Nephron progenitor cell (in vitro differentiated cells): ENCODE measurements at regions not wholly inside any gene's neighbourhood (a gene's known extent, or its start where the extent isn't known, plus 50 kb on each side); places are given as distances from the start of the nearest gene placed in this dataset.

ENCODE experiments used
- DNase-seq: peaks from one replicate; pipeline ENCODE4 v3.0.0; 2021
- H3K27ac Mint-ChIP-seq: 2 replicates; pipeline ENCODE4 v1.8.0; 2021; ENCODE audit warnings: mild to moderate bottlenecking, moderate library complexity, mixed read lengths
- H3K27me3 Mint-ChIP-seq: 2 replicates; pipeline ENCODE4 v1.8.0; 2021; ENCODE audit warnings: mild to moderate bottlenecking, low read depth, mixed read lengths; ENCODE audit not compliant: poor library complexity
- H3K36me3 Mint-ChIP-seq: 2 replicates; pipeline ENCODE4 v1.8.0; 2021; ENCODE audit warnings: low read depth, mixed read lengths
- H3K4me1 Mint-ChIP-seq: 2 replicates; pipeline ENCODE4 v1.8.0; 2021; ENCODE audit warnings: mixed read lengths
- H3K4me3 Mint-ChIP-seq: 2 replicates; pipeline ENCODE4 v1.8.0; 2021; ENCODE audit warnings: mild to moderate bottlenecking, moderate library complexity, mixed read lengths
- H3K9me3 Mint-ChIP-seq: 2 replicates; pipeline ENCODE4 v1.8.0; 2021; ENCODE audit warnings: mild to moderate bottlenecking, moderate library complexity, mixed read lengths
- CTCF ChIP-seq: fragments of 200-600 bp; sonication (generic); IDR thresholded peaks from 2 replicates; pipeline ENCODE4 v1.5.0; 2021; ENCODE audit warnings: antibody characterized with exemption

DNA sequence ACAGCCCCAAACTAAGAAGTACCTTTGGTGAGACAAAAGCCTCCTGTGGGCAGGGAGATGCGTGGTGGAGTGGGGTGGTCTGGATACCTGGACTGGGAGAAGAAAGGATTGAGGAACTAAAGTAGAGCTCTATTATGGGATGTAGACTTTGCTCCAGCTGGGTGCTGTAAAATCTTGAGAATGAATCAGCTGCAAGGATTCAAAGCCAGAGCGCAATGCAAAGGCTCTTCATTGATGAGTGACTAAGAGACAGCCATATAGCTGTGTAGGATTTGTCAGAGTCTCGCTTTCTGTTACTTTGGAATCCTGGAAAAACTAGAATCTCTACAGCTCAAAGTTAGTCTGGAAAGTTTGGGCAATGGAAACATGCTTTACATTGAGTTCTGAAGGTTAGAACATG, 159.9 kb downstream of the TAF11L14 start:
- Mint-ChIP-seq H3K27me3 (no peaks in the 10 kb centered on the region), H3K4me3 (no peak overlapping the region), H3K27ac (no peak overlapping the region), H3K36me3 (no peaks in the 10 kb centered on the region), H3K9me3 (no peaks in the 10 kb centered on the region), H3K4me1 (peaks cover 2% of the 10 kb centered on the region)
- TF ChIP-seq CTCF = no peak
- DNase-seq = no peak

GRCh38 chr5:17794815-17795214, 160.6 kb downstream of the TAF11L14 start:
- no peak for TF ChIP-seq CTCF
- Mint-ChIP-seq H3K9me3 (no peaks in the 10 kb centered on the region), H3K4me1 (peaks cover 6% of the 10 kb centered on the region), H3K27me3 (no peaks in the 10 kb centered on the region), H3K4me3 (no peak overlapping the region), H3K36me3 (no peaks in the 10 kb centered on the region), H3K27ac (no peak overlapping the region)
- no peak for DNase-seq

DNA sequence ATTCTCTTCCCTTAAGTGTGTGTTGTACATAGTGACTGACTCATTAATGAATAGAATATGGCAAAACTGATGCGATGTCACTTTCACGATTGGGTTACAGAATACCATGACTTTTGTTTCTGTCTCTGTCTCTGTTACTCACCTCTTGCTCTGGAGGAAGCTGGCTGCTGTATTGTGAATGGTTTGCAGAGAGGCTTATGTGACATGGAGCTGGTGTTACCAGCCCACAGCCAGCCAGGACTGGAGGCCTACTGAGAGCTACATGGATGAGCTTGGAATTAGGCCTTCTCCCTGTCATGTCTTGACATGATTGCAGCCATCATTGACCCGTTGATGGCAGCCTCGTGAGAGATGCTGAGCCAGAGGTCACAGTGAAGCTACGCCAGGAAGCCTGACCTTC, 161.9 kb downstream of the TAF11L14 start:
- Mint-ChIP-seq H3K4me3 (no peak overlapping the region), H3K27ac (no peak overlapping the region), H3K36me3 (no peaks in the 10 kb centered on the region), H3K4me1 (peaks cover 11% of the 10 kb centered on the region), H3K27me3 (no peaks in the 10 kb centered on the region), H3K9me3 (no peaks in the 10 kb centered on the region)
- TF ChIP-seq CTCF = no peak
- no peak for DNase-seq

GRCh38 chr5:17796757-17797396, 162.6 kb downstream of the TAF11L14 start:
- Mint-ChIP-seq H3K27ac (no peak overlapping the region), H3K36me3 (no peaks in the 10 kb centered on the region), H3K27me3 (no peaks in the 10 kb centered on the region), H3K4me1 (peaks cover 13% of the 10 kb centered on the region), H3K9me3 (no peaks in the 10 kb centered on the region), H3K4me3 (no peak overlapping the region)
- no peak for TF ChIP-seq CTCF
- no peak for DNase-seq

GRCh38 chr5:17799521-17799920, 165.3 kb downstream of the TAF11L14 start:
- no peaks in the 10 kb centered on the region for H3K27me3 Mint-ChIP-seq
- no peak for TF ChIP-seq CTCF
- no peak overlapping the region for H3K4me3 Mint-ChIP-seq
- no peak overlapping the region for H3K27ac Mint-ChIP-seq
- no peaks in the 10 kb centered on the region for H3K9me3 Mint-ChIP-seq
- peaks cover 27% of the 10 kb centered on the region for H3K4me1 Mint-ChIP-seq
- no peaks in the 10 kb centered on the region for H3K36me3 Mint-ChIP-seq
- no peak for DNase-seq

DNA sequence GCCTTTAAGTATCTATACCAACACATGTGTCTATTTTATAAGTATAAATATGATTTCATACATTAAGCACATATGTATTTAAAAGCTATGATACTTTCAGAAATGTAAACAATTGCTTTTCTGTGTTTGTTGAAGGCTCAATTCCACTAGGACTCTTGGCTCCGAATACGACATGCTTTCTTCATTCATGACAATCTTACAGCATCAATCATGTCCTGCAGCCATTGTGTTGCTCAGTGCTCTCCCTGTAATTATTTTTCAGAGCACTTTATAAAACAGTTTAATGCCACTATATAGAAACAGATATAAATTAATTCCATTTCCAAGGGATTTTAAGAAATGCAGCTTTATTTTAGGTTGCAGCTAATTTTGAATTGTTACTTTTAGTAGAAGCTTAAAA, 167.3 kb downstream of the TAF11L14 start:
- H3K27ac Mint-ChIP-seq = no peak overlapping the region

More for the DNA sequence above, 167.3 kb downstream of the TAF11L14 start:
- Mint-ChIP-seq H3K36me3 (no peaks in the 10 kb centered on the region), H3K9me3 (no peaks in the 10 kb centered on the region), H3K4me1 (peaks cover 27% of the 10 kb centered on the region), H3K27me3 (no peaks in the 10 kb centered on the region), H3K4me3 (no peak overlapping the region)
- no peak for DNase-seq
- no peak for TF ChIP-seq CTCF
